OCI-LY3 (cell line): ENCODE measurements at regions not wholly inside any gene's neighbourhood (a gene's known extent, or its start where the extent isn't known, plus 50 kb on each side); places are given as distances from the start of the nearest gene placed in this dataset.
"Not testable (repeated sequence)": the region's sequence is repeated elsewhere in the genome, so short reads cannot be mapped to it uniquely, and the experiment has no call there.

Experiments used
- EZH2phosphoT487 ChIP-seq: fragments of 200-600 bp; shearing (Covaris generic); IDR thresholded peaks from 2 replicates; pipeline ENCODE4 v1.6.1; 2018; ENCODE audit warnings: antibody characterized with exemption, mixed run types, low read depth
- TF ChIP-seq, protein P1 (sequence below): fragments of 200-600, 300-600 bp; sonication (generic); IDR thresholded peaks from 2 replicates; pipeline ENCODE4 v1.5.1; 2014; ENCODE audit warnings: antibody characterized with exemption, low read length, low read depth

DNA sequence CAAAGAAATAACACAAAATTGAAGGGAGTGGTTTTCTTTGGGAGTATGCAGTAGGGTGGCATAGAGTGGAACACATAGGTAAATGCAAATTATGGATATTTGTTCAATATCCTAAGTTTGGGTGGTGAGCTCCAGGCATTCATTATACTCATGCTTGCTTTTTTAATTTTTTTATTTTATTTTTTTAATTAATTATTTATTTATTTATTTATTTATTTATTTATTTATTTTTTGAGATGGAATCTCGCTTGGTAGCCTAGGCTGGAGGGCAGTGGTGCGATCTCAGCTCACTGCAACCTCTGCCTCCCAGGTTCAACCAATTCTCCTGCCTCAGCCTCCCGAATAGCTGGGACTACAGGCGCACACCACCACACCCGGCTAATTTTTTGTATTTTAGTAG is 355.5 kb upstream of the PLD5 start:
- TF ChIP-seq EZH2phosphoT487, result not testable (repeated sequence)
- TF ChIP-seq, protein P1, sequence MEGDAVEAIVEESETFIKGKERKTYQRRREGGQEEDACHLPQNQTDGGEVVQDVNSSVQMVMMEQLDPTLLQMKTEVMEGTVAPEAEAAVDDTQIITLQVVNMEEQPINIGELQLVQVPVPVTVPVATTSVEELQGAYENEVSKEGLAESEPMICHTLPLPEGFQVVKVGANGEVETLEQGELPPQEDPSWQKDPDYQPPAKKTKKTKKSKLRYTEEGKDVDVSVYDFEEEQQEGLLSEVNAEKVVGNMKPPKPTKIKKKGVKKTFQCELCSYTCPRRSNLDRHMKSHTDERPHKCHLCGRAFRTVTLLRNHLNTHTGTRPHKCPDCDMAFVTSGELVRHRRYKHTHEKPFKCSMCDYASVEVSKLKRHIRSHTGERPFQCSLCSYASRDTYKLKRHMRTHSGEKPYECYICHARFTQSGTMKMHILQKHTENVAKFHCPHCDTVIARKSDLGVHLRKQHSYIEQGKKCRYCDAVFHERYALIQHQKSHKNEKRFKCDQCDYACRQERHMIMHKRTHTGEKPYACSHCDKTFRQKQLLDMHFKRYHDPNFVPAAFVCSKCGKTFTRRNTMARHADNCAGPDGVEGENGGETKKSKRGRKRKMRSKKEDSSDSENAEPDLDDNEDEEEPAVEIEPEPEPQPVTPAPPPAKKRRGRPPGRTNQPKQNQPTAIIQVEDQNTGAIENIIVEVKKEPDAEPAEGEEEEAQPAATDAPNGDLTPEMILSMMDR, result not testable (repeated sequence)
